Panc1 (cell line): ENCODE measurements at regions not wholly inside any gene's neighbourhood (a gene's known extent, or its start where the extent isn't known, plus 50 kb on each side); places are given as distances from the start of the nearest gene placed in this dataset.

Experiments used
- ATAC-seq: fragments of 200-7000 bp; cut with Tn5 transposase; 2 replicates; pipeline ENCODE4 v1.9.1; 2020; ENCODE audit warnings: mild to moderate bottlenecking, moderate library complexity
- BruUV-seq: library from RNA; stranded (reverse); fragments of 400-500 nt; replicated peaks from 2 replicates; lab custom pipeline; 2021; lab: Mats Ljungman, UMichigan
- CTCF ChIA-PET: fragments of 300-600 bp; sonication (Branson Sonifier 250); formaldehyde crosslinking; loops from one replicate; lab custom pipeline; 2022; ENCODE audit warnings: antibody characterized with exemption; lab: Charles Lee
- POLR2A ChIA-PET: fragments of 300-600 bp; sonication (Branson Sonifier 250); formaldehyde crosslinking; loops from one replicate; lab custom pipeline; 2022; ENCODE audit warnings: antibody characterized with exemption; lab: Charles Lee
- DNase-seq: peaks from one replicate; pipeline ENCODE4 v3.0.0-alpha.2; 2010; ENCODE audit warnings: low read depth, low spot score
- H3K27ac ChIP-seq: 2 replicates; pipeline ENCODE4 v1.5.1; 2011; ENCODE audit warnings: mild to moderate bottlenecking, low read length, inconsistent platforms
- H3K27me3 ChIP-seq: fragments of 200-500 bp; sonication (Bioruptor generic); 2 replicates; pipeline ENCODE4 v1.6.0; 2014; ENCODE audit warnings: low read length, inconsistent platforms; ENCODE audit not compliant: control insufficient read depth, insufficient read depth
- H3K36me3 ChIP-seq: fragments of 200-500 bp; sonication (Bioruptor generic); 2 replicates; pipeline ENCODE4 v1.5.1; 2014; ENCODE audit warnings: inconsistent platforms, mild to moderate bottlenecking, low read length, moderate library complexity; ENCODE audit not compliant: control insufficient read depth, insufficient read depth
- H3K4me1 ChIP-seq: 2 replicates; pipeline ENCODE4 v1.5.1; 2011; ENCODE audit warnings: inconsistent platforms, mild to moderate bottlenecking, low read length, moderate library complexity; ENCODE audit not compliant: control insufficient read depth, insufficient read depth
- H3K4me3 ChIP-seq, 2 experiments: 2 replicates each; pipeline ENCODE4 v1.5.1; 2011 to 2012; ENCODE audit warnings: low read depth in 2 of 2, low read length in 2 of 2, mild to moderate bottlenecking in 2 of 2, inconsistent platforms in 1 of 2, moderate library complexity in 1 of 2
- H3K9me3 ChIP-seq: fragments of 200-500 bp; sonication (Bioruptor generic); 2 replicates; pipeline ENCODE4 v1.5.1; 2014; ENCODE audit warnings: low read depth, mild to moderate bottlenecking, inconsistent platforms, low read length, moderate library complexity; ENCODE audit not compliant: control insufficient read depth, insufficient read depth
- CTCF ChIP-seq: fragments of 450-650 bp; IDR thresholded peaks from 2 replicates; pipeline ENCODE4 v1.5.1; 2017; ENCODE audit warnings: mild to moderate bottlenecking
- POLR2AphosphoS5 ChIP-seq: IDR thresholded peaks from 2 replicates; pipeline ENCODE4 v1.6.1; 2012; ENCODE audit warnings: mild to moderate bottlenecking, low read depth, low read length, moderate library complexity
- REST ChIP-seq, 2 experiments: IDR thresholded peaks; 2 replicates each; pipeline ENCODE4 v1.6.1; 2011 to 2012; ENCODE audit warnings: low read depth in 2 of 2, control low read depth in 1 of 2, low read length in 1 of 2, mild to moderate bottlenecking in 1 of 2, moderate library complexity in 1 of 2; ENCODE audit not compliant: insufficient read depth in 1 of 2
- SIN3A ChIP-seq: IDR thresholded peaks from 2 replicates; pipeline ENCODE4 v1.6.1; 2012; ENCODE audit warnings: low read depth, mild to moderate bottlenecking, low read length, moderate library complexity, borderline replicate concordance; ENCODE audit not compliant: insufficient read depth
- TCF7L2 ChIP-seq: IDR thresholded peaks from 2 replicates; pipeline ENCODE4 v1.6.1; 2011; ENCODE audit warnings: mild to moderate bottlenecking, low read depth, low read length, inconsistent platforms
- in situ Hi-C: cut with HindIII; loops from 2 replicates; pipeline ENCODE4 v1.10.0; 2016; ENCODE audit warnings: low sequenced_read_pairs, low pct_unique_long_range_greater_than_20kb
- intact Hi-C: fragments of 100-400 bp; cut with micrococcal nuclease; formaldehyde crosslinking; loops from one replicate; pipeline ENCODE4 v1.10.0; 2022; ENCODE audit not compliant: unreplicated experiment

- H3K9me3 ChIP-seq = peaks cover 4% of the 10 kb centered on the region; the same call in 1 of the 2 replicates
- POLR2A ChIA-PET = no interaction called here
Observed at GRCh38 chr1:76744989-76745388, 122.3 kb upstream of the ST6GALNAC5 start.

GRCh38 chr1:76746206-76746605 is 121.1 kb upstream of the ST6GALNAC5 start:
- intact Hi-C loops = no loop called here
- no TSS peak for BruUV-seq
- Histone ChIP-seq H3K4me3 (no peak overlapping the region), H3K4me1 (no peaks in the 10 kb centered on the region), H3K27ac (no peak overlapping the region), H3K9me3 (peaks cover 4% of the 10 kb centered on the region; the same call in 1 of the 2 replicates), H3K36me3 (no peaks in the 10 kb centered on the region), H3K27me3 (no peaks in the 10 kb centered on the region)
- no peak for TF ChIP-seq TCF7L2
- TF ChIP-seq SIN3A = no peak
- TF ChIP-seq CTCF = no peak
- no peak for TF ChIP-seq REST (IDR thresholded peaks at IDR 0.05; ENCODE audit: insufficient read depth in 1 of 2, low read depth in 2 of 2, low read length in 1 of 2)
- no peak for TF ChIP-seq POLR2AphosphoS5
- POLR2A ChIA-PET = no interaction called here
- CTCF ChIA-PET = no interaction called here
- ATAC-seq = no peak
- in situ Hi-C loops = no loop called here
- DNase-seq = no peak

More at GRCh38 chr1:76744989-76745388, 122.3 kb upstream of the ST6GALNAC5 start:
- DNase-seq (no peak), ATAC-seq (no peak)
- intact Hi-C loops = no loop called here
- in situ Hi-C loops = no loop called here
- no peak for TF ChIP-seq TCF7L2
- no peak for TF ChIP-seq POLR2AphosphoS5
- TF ChIP-seq REST (IDR thresholded peaks at IDR 0.05; ENCODE audit: insufficient read depth in 1 of 2, low read depth in 2 of 2, low read length in 1 of 2) = no peak
- TF ChIP-seq CTCF = no peak
- no peak for TF ChIP-seq SIN3A
- H3K4me1 ChIP-seq = no peaks in the 10 kb centered on the region
- CTCF ChIA-PET = no interaction called here
- no TSS peak for BruUV-seq
- H3K27ac ChIP-seq = no peak overlapping the region
- H3K36me3 ChIP-seq = no peaks in the 10 kb centered on the region
- no peaks in the 10 kb centered on the region for H3K27me3 ChIP-seq
- H3K4me3 ChIP-seq = no peak overlapping the region
